ENCODE measurements at regions not wholly inside any gene's neighbourhood (a gene's known extent, or its start where the extent isn't known, plus 50 kb on each side); places are given as distances from the start of the nearest gene placed in this dataset.
"Not testable (repeated sequence)": the region's sequence is repeated elsewhere in the genome, so short reads cannot be mapped to it uniquely, and the experiment has no call there.

GRCh38 chr15:32505633-32506032 is 50.2 kb upstream of the GOLGA8O start:
- TF ChIP-seq POLR2A (IDR thresholded peaks at IDR 0.05), result not testable (repeated sequence)
- TF ChIP-seq, protein P1, sequence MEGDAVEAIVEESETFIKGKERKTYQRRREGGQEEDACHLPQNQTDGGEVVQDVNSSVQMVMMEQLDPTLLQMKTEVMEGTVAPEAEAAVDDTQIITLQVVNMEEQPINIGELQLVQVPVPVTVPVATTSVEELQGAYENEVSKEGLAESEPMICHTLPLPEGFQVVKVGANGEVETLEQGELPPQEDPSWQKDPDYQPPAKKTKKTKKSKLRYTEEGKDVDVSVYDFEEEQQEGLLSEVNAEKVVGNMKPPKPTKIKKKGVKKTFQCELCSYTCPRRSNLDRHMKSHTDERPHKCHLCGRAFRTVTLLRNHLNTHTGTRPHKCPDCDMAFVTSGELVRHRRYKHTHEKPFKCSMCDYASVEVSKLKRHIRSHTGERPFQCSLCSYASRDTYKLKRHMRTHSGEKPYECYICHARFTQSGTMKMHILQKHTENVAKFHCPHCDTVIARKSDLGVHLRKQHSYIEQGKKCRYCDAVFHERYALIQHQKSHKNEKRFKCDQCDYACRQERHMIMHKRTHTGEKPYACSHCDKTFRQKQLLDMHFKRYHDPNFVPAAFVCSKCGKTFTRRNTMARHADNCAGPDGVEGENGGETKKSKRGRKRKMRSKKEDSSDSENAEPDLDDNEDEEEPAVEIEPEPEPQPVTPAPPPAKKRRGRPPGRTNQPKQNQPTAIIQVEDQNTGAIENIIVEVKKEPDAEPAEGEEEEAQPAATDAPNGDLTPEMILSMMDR (IDR thresholded peaks at IDR 0.05), result not testable (repeated sequence)

Measured in suprapubic skin (tissue), 3 donors.